ENCODE measurements at regions not wholly inside any gene's neighbourhood (a gene's known extent, or its start where the extent isn't known, plus 50 kb on each side); places are given as distances from the start of the nearest gene placed in this dataset.
A peak's percentile ranks its signal among the peaks of the same experiment; 100 is the strongest.

DNA sequence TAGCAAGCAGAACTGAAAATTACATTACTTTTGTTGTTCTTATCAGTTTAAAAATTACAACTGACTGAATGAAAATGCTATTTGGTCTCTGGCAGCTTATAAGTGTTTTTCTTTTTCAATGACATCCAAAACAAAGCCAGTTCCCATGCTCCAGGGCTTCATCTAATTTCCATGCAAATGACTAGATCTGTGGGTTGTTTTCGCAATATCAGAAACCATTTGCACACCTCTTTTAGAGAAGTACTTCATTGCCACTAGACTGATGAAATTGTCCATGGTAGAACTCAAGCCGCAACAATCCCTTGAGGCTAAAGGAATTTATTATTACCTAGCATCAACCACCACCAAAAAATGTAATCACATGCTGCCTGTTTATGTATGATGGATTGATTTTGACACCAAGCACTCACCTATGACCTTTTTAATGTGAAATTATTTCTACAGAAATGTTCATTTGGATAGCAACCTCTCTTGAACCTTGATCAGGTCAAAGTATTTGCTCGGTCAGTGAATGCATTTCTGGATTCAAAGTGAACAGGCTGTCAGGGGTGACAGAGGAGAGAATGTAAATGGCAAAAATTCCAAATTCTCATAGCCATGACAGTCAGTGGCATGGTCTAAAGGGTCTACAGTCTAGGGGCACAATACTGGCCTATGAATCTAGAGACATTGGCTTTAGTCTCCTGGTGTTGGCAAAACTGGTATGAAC lies 769.3 kb downstream of the SORCS1 start:
- H3K4me3 ChIP-seq (ENCODE audit: low read depth, low read length): no peak overlapping the region
- H3K27me3 ChIP-seq (ENCODE audit: insufficient read depth, low read length): no peaks in the 10 kb centered on the region
- no peaks in the 10 kb centered on the region for H3K79me2 ChIP-seq (ENCODE audit: control insufficient read depth, insufficient read depth, low read length, unreplicated experiment)
- H2AFZ ChIP-seq (ENCODE audit: low read length, unreplicated experiment): no peak overlapping the region
- peaks cover 17% of the 10 kb centered on the region for H3K4me1 ChIP-seq (ENCODE audit: control insufficient read depth, insufficient read depth, low read length, unreplicated experiment)
- H3K27ac ChIP-seq (ENCODE audit: low read depth, low read length): no peak overlapping the region
- no peaks in the 10 kb centered on the region for H3K36me3 ChIP-seq (ENCODE audit: insufficient read depth, low read length)

DNA sequence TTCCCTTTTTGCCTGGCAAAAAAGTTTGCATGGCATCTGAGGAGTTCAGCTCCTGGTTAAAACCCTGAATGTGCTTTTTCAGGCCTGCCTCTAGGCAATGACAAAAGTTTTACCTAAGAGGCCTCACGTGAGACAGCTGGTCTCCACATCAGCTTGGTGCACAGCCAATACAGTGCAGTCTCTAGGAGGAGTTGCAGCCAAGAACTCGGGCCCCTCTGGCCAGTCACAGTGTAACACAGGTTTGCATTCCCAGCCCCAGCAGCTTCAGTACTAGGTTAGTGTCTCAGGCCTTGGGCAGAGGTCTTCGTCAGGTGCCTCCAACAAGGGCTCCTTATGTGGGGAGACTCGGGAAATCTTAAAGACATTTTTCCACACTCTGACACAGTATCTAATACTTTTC lies 771.7 kb downstream of the SORCS1 start:
- Histone ChIP-seq H2AFZ (ENCODE audit: low read length, unreplicated experiment) (no peak overlapping the region), H3K4me3 (ENCODE audit: low read depth, low read length) (no peak overlapping the region), H3K27me3 (ENCODE audit: insufficient read depth, low read length) (no peaks in the 10 kb centered on the region), H3K4me1 (ENCODE audit: control insufficient read depth, insufficient read depth, low read length, unreplicated experiment) (peaks cover 3% of the 10 kb centered on the region), H3K36me3 (ENCODE audit: insufficient read depth, low read length) (no peaks in the 10 kb centered on the region), H3K79me2 (ENCODE audit: control insufficient read depth, insufficient read depth, low read length, unreplicated experiment) (no peaks in the 10 kb centered on the region), H3K27ac (ENCODE audit: low read depth, low read length) (no peak overlapping the region)

DNA sequence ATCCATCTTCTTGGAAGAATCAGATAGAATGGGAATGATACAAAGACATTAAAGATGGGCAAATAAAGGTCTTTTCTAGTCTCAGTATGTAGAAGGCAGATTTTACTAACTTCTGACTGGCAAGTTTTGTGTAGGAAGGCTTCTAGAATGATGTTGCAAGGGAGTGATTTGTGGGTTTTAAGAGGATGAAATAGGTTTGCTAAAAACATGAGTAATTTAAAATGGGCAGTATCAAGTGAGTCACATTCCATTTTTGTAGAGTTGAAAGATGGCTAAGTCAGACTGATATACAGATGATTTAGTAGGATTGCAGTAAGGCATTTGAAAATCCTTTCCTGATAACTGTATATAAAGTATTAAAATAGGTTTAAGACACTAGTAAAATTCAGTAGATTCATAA lies 777.4 kb downstream of the SORCS1 start:
- Histone ChIP-seq H3K4me3 (ENCODE audit: low read depth, low read length) (no peak overlapping the region), H3K27me3 (ENCODE audit: insufficient read depth, low read length) (no peaks in the 10 kb centered on the region), H3K4me1 (ENCODE audit: control insufficient read depth, insufficient read depth, low read length, unreplicated experiment) (peaks cover 6% of the 10 kb centered on the region), H2AFZ (ENCODE audit: low read length, unreplicated experiment) (no peak overlapping the region), H3K79me2 (ENCODE audit: control insufficient read depth, insufficient read depth, low read length, unreplicated experiment) (no peaks in the 10 kb centered on the region), H3K27ac (ENCODE audit: low read depth, low read length) (no peak overlapping the region), H3K36me3 (ENCODE audit: insufficient read depth, low read length) (no peaks in the 10 kb centered on the region)

DNA sequence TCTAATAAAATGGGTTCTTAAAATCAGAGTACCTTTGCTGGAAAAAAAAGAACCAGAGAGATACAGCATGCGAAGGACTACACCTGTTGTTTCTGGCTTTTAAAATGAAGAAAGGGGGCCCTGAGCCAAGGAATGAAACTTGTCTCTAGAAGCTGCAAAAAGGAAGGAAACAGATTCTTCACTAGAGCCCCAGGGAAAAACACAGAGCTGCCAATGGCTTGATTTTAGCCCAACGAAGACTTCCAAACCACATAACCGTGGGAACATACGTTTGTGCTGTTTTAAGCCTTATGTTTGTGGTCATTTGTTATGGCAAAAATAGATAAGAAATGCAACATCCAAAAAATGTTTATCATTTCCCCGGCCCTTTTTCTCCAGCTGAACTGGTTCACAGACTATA lies 780.0 kb downstream of the SORCS1 start:
- Histone ChIP-seq H2AFZ (ENCODE audit: low read length, unreplicated experiment) (no peak overlapping the region), H3K4me1 (ENCODE audit: control insufficient read depth, insufficient read depth, low read length, unreplicated experiment) (peaks cover 9% of the 10 kb centered on the region), H3K36me3 (ENCODE audit: insufficient read depth, low read length) (no peaks in the 10 kb centered on the region)

DNA sequence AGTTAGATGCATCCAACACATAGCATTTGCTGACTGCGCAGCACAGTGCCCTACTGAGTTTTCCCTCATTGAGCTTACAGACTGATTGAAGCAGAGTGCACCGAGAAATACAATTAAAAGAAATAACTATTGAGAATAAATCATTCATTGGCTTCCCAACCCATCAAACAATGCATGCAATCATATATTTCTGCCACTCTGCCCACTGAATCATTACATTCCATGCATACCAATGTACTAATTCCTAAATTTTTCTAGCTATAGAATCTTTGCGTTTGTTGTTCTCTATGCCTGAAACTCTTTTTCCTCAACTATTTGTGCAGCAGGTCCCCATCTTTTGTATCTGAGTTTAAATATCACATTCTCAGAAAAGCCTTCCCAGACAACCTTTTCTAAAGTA lies 783.8 kb downstream of the SORCS1 start:
- no peak overlapping the region for H3K4me3 ChIP-seq (ENCODE audit: low read depth, low read length)
- no peaks in the 10 kb centered on the region for H3K79me2 ChIP-seq (ENCODE audit: control insufficient read depth, insufficient read depth, low read length, unreplicated experiment)
- H3K27ac ChIP-seq (ENCODE audit: low read depth, low read length): no peak overlapping the region
- peaks cover 3% of the 10 kb centered on the region for H3K4me1 ChIP-seq (ENCODE audit: control insufficient read depth, insufficient read depth, low read length, unreplicated experiment)
- H3K27me3 ChIP-seq (ENCODE audit: insufficient read depth, low read length): no peaks in the 10 kb centered on the region
- H3K36me3 ChIP-seq (ENCODE audit: insufficient read depth, low read length): no peaks in the 10 kb centered on the region
- H2AFZ ChIP-seq (ENCODE audit: low read length, unreplicated experiment): no peak overlapping the region

More for the DNA sequence above, 780.0 kb downstream of the SORCS1 start:
- Histone ChIP-seq H3K27ac (ENCODE audit: low read depth, low read length) (no peak overlapping the region), H3K4me3 (ENCODE audit: low read depth, low read length) (no peak overlapping the region), H3K79me2 (ENCODE audit: control insufficient read depth, insufficient read depth, low read length, unreplicated experiment) (no peaks in the 10 kb centered on the region), H3K27me3 (ENCODE audit: insufficient read depth, low read length) (no peaks in the 10 kb centered on the region)

DNA sequence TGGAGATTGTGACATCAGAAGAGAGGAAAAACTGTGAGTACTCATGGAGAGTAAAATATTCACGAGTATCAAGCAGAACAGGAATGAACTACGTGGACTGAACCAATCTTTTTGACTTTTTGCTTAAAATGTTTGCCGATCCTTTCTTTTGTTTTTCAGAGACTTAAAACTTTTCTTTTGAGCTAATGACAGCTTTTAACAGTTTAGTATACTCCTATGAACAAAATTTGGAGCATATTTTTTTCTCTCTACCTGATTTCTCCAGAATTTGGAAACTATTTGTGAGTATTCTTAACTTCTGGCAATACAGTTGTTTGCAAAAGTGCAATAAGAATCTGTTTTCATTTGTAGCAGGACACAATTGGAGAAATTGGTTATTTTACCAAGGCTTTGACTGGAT lies 786.3 kb downstream of the SORCS1 start:
- no peaks in the 10 kb centered on the region for H3K79me2 ChIP-seq (ENCODE audit: control insufficient read depth, insufficient read depth, low read length, unreplicated experiment)
- H3K4me1 ChIP-seq (ENCODE audit: control insufficient read depth, insufficient read depth, low read length, unreplicated experiment): peaks cover 3% of the 10 kb centered on the region
- no peak overlapping the region for H3K4me3 ChIP-seq (ENCODE audit: low read depth, low read length)
- no peaks in the 10 kb centered on the region for H3K36me3 ChIP-seq (ENCODE audit: insufficient read depth, low read length)
- no peak overlapping the region for H3K27ac ChIP-seq (ENCODE audit: low read depth, low read length)
- H2AFZ ChIP-seq (ENCODE audit: low read length, unreplicated experiment): no peak overlapping the region
- H3K27me3 ChIP-seq (ENCODE audit: insufficient read depth, low read length): no peaks in the 10 kb centered on the region

DNA sequence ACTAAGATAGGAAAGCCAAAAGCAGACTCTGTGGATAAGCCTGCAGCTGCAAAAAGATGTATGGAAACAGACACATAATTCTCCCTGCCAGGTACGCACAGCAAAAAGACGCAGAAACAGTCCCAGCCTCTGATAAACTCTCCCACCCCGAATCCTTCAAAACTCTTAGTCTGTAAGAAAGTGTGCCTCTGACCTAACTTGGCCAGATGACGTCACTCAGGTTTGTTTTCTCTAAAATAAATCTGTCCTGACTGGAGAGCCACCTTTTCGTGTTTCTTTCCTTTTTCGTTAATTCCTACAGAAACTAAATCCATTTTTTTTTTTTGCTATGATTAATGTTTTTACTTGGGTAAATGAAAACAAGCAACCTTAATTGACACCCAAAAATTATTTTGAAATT lies 793.8 kb downstream of the SORCS1 start:
- no peaks in the 10 kb centered on the region for H3K79me2 ChIP-seq (ENCODE audit: control insufficient read depth, insufficient read depth, low read length, unreplicated experiment)
- no peaks in the 10 kb centered on the region for H3K27me3 ChIP-seq (ENCODE audit: insufficient read depth, low read length)
- H2AFZ ChIP-seq (ENCODE audit: low read length, unreplicated experiment): no peak overlapping the region
- H3K4me3 ChIP-seq (ENCODE audit: low read depth, low read length): no peak overlapping the region
- H3K36me3 ChIP-seq (ENCODE audit: insufficient read depth, low read length): no peaks in the 10 kb centered on the region
- H3K4me1 ChIP-seq (ENCODE audit: control insufficient read depth, insufficient read depth, low read length, unreplicated experiment): no peaks in the 10 kb centered on the region
- no peak overlapping the region for H3K27ac ChIP-seq (ENCODE audit: low read depth, low read length)

DNA sequence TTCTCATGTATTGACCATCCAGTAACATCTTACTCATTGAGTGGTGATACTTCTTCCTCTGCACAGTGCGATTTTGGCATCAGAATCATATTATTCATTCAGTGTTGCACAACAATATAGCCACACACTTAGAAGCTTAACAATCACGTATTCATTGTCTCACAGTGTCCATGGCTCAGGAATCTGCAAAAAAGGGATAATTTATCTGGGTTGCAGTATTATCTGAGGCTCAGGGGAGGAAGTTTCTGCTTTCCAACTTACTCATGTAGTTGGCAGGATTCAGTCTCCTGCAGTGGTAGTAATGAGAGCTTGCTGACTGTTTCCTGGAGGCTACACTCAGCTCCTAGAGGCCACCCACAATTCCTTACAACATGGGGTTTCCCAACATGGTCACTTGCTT lies 803.6 kb downstream of the SORCS1 start:
- Histone ChIP-seq H3K27ac (ENCODE audit: low read depth, low read length) (peak overlapping the region; percentile 86), H2AFZ (ENCODE audit: low read length, unreplicated experiment) (no peak overlapping the region), H3K4me1 (ENCODE audit: control insufficient read depth, insufficient read depth, low read length, unreplicated experiment) (peaks cover 13% of the 10 kb centered on the region), H3K4me3 (ENCODE audit: low read depth, low read length) (no peak overlapping the region), H3K79me2 (ENCODE audit: control insufficient read depth, insufficient read depth, low read length, unreplicated experiment) (no peaks in the 10 kb centered on the region), H3K27me3 (ENCODE audit: insufficient read depth, low read length) (no peaks in the 10 kb centered on the region), H3K36me3 (ENCODE audit: insufficient read depth, low read length) (no peaks in the 10 kb centered on the region)

DNA sequence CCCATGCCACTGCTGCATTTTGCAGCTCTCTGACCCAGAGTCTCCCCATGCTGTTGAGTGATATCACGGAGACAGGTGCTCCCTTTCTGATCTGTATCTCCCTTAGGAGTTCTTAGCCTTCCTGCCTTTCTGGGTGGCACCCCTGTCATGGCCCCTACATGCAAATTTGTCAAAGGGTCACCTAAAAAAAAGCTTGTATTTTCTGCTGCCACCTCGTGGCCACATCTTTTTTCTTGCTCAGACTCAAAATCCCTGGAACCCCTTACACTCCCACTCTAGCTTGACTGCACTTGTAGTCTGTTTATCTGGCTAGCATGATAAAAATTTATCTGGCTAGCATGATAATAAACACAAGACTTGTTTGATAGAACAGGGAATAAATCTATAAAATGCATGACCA lies 809.1 kb downstream of the SORCS1 start:
- Histone ChIP-seq H3K4me3 (ENCODE audit: low read depth, low read length) (no peak overlapping the region), H3K27me3 (ENCODE audit: insufficient read depth, low read length) (no peaks in the 10 kb centered on the region), H3K79me2 (ENCODE audit: control insufficient read depth, insufficient read depth, low read length, unreplicated experiment) (no peaks in the 10 kb centered on the region), H2AFZ (ENCODE audit: low read length, unreplicated experiment) (no peak overlapping the region), H3K27ac (ENCODE audit: low read depth, low read length) (no peak overlapping the region), H3K4me1 (ENCODE audit: control insufficient read depth, insufficient read depth, low read length, unreplicated experiment) (peaks cover 5% of the 10 kb centered on the region), H3K36me3 (ENCODE audit: insufficient read depth, low read length) (no peaks in the 10 kb centered on the region)

DNA sequence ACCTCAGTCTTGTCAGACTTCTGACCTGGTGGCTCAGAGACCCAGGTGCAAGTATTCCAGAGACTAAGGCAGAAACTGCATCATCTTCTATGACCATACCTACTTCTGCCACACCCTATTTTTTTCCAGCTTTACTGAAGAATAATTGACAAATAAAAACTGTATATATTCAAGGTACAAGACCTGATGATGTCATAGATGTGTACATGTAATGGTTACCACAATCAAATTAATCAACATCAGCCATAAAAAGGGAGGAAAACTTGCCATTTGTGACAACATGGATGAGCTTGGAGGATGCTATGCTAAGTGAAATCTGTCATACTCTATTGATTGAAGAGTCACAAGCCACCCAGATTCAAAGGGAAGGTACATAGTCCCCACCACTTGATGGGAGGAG lies 815.6 kb downstream of the SORCS1 start:
- Histone ChIP-seq H3K4me1 (ENCODE audit: control insufficient read depth, insufficient read depth, low read length, unreplicated experiment) (no peaks in the 10 kb centered on the region), H2AFZ (ENCODE audit: low read length, unreplicated experiment) (no peak overlapping the region), H3K27me3 (ENCODE audit: insufficient read depth, low read length) (no peaks in the 10 kb centered on the region), H3K27ac (ENCODE audit: low read depth, low read length) (no peak overlapping the region), H3K4me3 (ENCODE audit: low read depth, low read length) (no peak overlapping the region), H3K36me3 (ENCODE audit: insufficient read depth, low read length) (no peaks in the 10 kb centered on the region), H3K79me2 (ENCODE audit: control insufficient read depth, insufficient read depth, low read length, unreplicated experiment) (no peaks in the 10 kb centered on the region)

DNA sequence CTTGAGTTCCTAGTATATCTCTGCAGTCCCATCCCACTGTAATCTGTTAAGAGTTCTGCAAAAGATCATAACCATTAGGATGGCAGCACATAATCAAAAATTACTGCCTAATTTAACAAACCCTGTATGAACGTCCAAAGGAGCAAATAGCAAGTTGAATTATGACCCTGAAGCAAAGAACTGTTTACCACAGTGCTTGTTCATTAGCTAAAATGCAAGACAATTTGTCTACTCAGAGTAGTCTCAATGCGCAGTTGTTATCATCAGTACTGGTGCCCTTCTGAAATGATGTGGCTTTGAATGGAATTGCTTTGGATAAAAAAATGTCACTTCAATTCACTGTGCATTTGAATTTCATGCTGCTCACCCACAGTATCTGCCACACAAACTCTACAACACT lies 817.0 kb downstream of the SORCS1 start:
- no peaks in the 10 kb centered on the region for H3K36me3 ChIP-seq (ENCODE audit: insufficient read depth, low read length)
- H3K4me3 ChIP-seq (ENCODE audit: low read depth, low read length): no peak overlapping the region
- no peaks in the 10 kb centered on the region for H3K79me2 ChIP-seq (ENCODE audit: control insufficient read depth, insufficient read depth, low read length, unreplicated experiment)
- no peak overlapping the region for H3K27ac ChIP-seq (ENCODE audit: low read depth, low read length)
- H3K4me1 ChIP-seq (ENCODE audit: control insufficient read depth, insufficient read depth, low read length, unreplicated experiment): no peaks in the 10 kb centered on the region
- H2AFZ ChIP-seq (ENCODE audit: low read length, unreplicated experiment): no peak overlapping the region
- no peaks in the 10 kb centered on the region for H3K27me3 ChIP-seq (ENCODE audit: insufficient read depth, low read length)

Data from ACC112 (cell line).